ENCODE measurements at regions not wholly inside any gene's neighbourhood (a gene's known extent, or its start where the extent isn't known, plus 50 kb on each side); places are given as distances from the start of the nearest gene placed in this dataset.

DNA sequence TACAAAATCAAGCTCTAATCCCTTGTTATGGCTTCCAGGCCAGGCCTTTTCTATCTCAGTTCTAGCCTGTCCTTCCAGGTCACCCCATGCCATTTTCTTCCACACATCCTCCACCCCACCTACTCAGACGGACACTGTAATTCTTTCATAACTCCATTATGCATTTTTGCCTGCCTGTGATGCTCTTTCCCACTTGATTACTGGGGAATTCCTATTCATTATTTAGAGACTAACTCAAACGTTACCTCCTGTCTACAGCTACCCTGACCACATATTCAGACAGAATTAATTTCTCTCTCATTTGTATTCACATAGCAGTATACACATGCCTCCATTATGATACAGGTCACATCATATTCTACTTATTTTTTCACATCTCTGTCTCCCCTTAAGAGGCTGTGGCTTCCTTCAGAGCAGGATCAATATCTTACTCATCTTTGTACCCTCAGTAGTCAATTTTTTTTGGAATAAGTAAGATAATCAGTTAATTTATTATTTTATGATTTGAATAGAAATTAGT is 156.5 kb upstream of the ZC3H12C start:
- no peak for FAIRE-seq
- in situ Hi-C loops (cut with HindIII; ENCODE audit: extremely low pct_ligation_motif_present, low pct_unique_long_range_greater_than_20kb), result loop anchor here (25.0 kb wide), 1 partner anchor 1249 kb away; no protein-coding TSS in a partner anchor
- ATAC-seq, result no peak
- H3K27ac ChIP-seq (ENCODE audit: extremely low read length, insufficient read depth, low read length), result no peak overlapping the region
- H3K9ac ChIP-seq (ENCODE audit: insufficient read depth, low read depth, low read length), result no peak overlapping the region
- H3K4me2 ChIP-seq (ENCODE audit: low read depth, low read length), result no peak overlapping the region
- no peak for DNase-seq (ENCODE audit: low spot score)
- H3K79me2 ChIP-seq (ENCODE audit: insufficient read depth, low read length), result no peaks in the 10 kb centered on the region
- intact Hi-C loops (cut with micrococcal nuclease; ENCODE audit: unreplicated experiment), result no loop called here
- BruUV-seq (replicated peaks), result no TSS peak
- ChIA-PET POLR2A (no interaction called here), CTCF (ENCODE audit: low intra/inter-chr PET ratio, low total read pairs) (no interaction called here)
- WGBS (ENCODE audit: low lambda C conversion rate), result 1% methylated on average over 2 of the region's 2 CpGs
- H3K27me3 ChIP-seq (ENCODE audit: control insufficient read depth in 1 of 2, insufficient read depth in 2 of 2, low read length in 2 of 2), result no peaks in the 10 kb centered on the region
- no peaks in the 10 kb centered on the region for H4K20me1 ChIP-seq (ENCODE audit: insufficient read depth, low read length)
- H3K36me3 ChIP-seq (replicated peaks in 1 of 2; ENCODE audit: control insufficient read depth in 1 of 2, insufficient read depth in 2 of 2, low read length in 2 of 2), result no peaks in the 10 kb centered on the region
- no peaks in the 10 kb centered on the region for H3K9me3 ChIP-seq (ENCODE audit: low read length)
- H3K4me3 ChIP-seq (replicated peaks in 1 of 3; ENCODE audit: insufficient read depth in 1 of 3, low read depth in 2 of 3, low read length in 3 of 3), result no peak overlapping the region
- H3K4me1 ChIP-seq (ENCODE audit: insufficient read depth, low read length), result no peaks in the 10 kb centered on the region
- H2AFZ ChIP-seq (ENCODE audit: low read length), result no peak overlapping the region
- TF ChIP-seq, protein P1, sequence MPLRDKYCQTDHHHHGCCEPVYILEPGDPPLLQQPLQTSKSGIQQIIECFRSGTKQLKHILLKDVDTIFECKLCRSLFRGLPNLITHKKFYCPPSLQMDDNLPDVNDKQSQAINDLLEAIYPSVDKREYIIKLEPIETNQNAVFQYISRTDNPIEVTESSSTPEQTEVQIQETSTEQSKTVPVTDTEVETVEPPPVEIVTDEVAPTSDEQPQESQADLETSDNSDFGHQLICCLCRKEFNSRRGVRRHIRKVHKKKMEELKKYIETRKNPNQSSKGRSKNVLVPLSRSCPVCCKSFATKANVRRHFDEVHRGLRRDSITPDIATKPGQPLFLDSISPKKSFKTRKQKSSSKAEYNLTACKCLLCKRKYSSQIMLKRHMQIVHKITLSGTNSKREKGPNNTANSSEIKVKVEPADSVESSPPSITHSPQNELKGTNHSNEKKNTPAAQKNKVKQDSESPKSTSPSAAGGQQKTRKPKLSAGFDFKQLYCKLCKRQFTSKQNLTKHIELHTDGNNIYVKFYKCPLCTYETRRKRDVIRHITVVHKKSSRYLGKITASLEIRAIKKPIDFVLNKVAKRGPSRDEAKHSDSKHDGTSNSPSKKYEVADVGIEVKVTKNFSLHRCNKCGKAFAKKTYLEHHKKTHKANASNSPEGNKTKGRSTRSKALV (CRISPR knock-in tag; IDR thresholded peaks at IDR 0.05), result no peak
- TF ChIP-seq ZNF883 (CRISPR knock-in tag; IDR thresholded peaks at IDR 0.05; ENCODE audit: not compliant biosample characterization), result no peak
- TF ChIP-seq ZNF280B (CRISPR knock-in tag; IDR thresholded peaks at IDR 0.05; ENCODE audit: borderline replicate concordance), result no peak
- TF ChIP-seq ZNF468 (CRISPR knock-in tag; IDR thresholded peaks at IDR 0.05), result no peak
- TF ChIP-seq TCF7 (IDR thresholded peaks at IDR 0.05; ENCODE audit: low read depth), result no peak
- TF ChIP-seq AHDC1 (CRISPR knock-in tag; IDR thresholded peaks at IDR 0.05; ENCODE audit: borderline replicate concordance), result no peak
- no peak for TF ChIP-seq ZNF180 (CRISPR knock-in tag; IDR thresholded peaks at IDR 0.05; ENCODE audit: borderline replicate concordance, low read depth)
- TF ChIP-seq SNAPC5 (CRISPR knock-in tag; IDR thresholded peaks at IDR 0.05; ENCODE audit: borderline replicate concordance), result no peak
- no peak for TF ChIP-seq JDP2 (CRISPR knock-in tag; IDR thresholded peaks at IDR 0.05; ENCODE audit: borderline replicate concordance)
- TF ChIP-seq, protein P2, sequence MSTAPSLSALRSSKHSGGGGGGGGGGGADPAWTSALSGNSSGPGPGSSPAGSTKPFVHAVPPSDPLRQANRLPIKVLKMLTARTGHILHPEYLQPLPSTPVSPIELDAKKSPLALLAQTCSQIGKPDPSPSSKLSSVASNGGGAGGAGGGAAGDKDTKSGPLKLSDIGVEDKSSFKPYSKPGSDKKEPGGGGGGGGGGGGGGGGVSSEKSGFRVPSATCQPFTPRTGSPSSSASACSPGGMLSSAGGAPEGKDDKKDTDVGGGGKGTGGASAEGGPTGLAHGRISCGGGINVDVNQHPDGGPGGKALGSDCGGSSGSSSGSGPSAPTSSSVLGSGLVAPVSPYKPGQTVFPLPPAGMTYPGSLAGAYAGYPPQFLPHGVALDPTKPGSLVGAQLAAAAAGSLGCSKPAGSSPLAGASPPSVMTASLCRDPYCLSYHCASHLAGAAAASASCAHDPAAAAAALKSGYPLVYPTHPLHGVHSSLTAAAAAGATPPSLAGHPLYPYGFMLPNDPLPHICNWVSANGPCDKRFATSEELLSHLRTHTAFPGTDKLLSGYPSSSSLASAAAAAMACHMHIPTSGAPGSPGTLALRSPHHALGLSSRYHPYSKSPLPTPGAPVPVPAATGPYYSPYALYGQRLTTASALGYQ (CRISPR knock-in tag; IDR thresholded peaks at IDR 0.05), result no peak
- no peak for TF ChIP-seq ZNF777 (CRISPR knock-in tag; IDR thresholded peaks at IDR 0.05)
- TF ChIP-seq POLR2AphosphoS2 (IDR thresholded peaks at IDR 0.05; ENCODE audit: low read depth, low read length), result no peak
- no peak for TF ChIP-seq BCL6 (CRISPR knock-in tag; IDR thresholded peaks at IDR 0.05)
- no peak for TF ChIP-seq ZSCAN30 (CRISPR knock-in tag; IDR thresholded peaks at IDR 0.05)

All from HepG2 (cell line).